Liver (tissue), 7 donors: ENCODE measurements at regions not wholly inside any gene's neighbourhood (a gene's known extent, or its start where the extent isn't known, plus 50 kb on each side); places are given as distances from the start of the nearest gene placed in this dataset.
"Not testable (repeated sequence)": the region's sequence is repeated elsewhere in the genome, so short reads cannot be mapped to it uniquely, and the experiment has no call there.

Experiments
- DNase-seq: peaks from one replicate; pipeline ENCODE4 v3.0.0-alpha.2; 2017; ENCODE audit warnings: low spot score
- H3K27ac ChIP-seq, 2 donors: one replicate each; pipeline ENCODE4 v1.7.0; 2013; ENCODE audit warnings: inconsistent platforms in 2 of 2, low read length in 2 of 2, control low read depth in 1 of 2, low read depth in 1 of 2, mild to moderate bottlenecking in 1 of 2
- H3K27me3 ChIP-seq, 4 donors: one replicate each; pipeline versions ENCODE4 v1.6.1 to v1.7.0; 2013; ENCODE audit warnings: low read length in 3 of 4, inconsistent platforms in 1 of 4, mild to moderate bottlenecking in 1 of 4, moderate library complexity in 1 of 4; ENCODE audit not compliant: control insufficient read depth in 4 of 4, insufficient read depth in 4 of 4
- H3K36me3 ChIP-seq, 4 donors: one replicate each; pipeline versions ENCODE4 v1.6.1 to v1.7.0; 2013; ENCODE audit warnings: low read length in 3 of 4, mild to moderate bottlenecking in 3 of 4, low read depth in 1 of 4, moderate library complexity in 1 of 4; ENCODE audit not compliant: control insufficient read depth in 4 of 4, insufficient read depth in 3 of 4
- H3K4me1 ChIP-seq, 4 donors: one replicate each; pipeline versions ENCODE4 v1.6.1 to v1.7.0; 2013; ENCODE audit warnings: low read length in 3 of 4, mild to moderate bottlenecking in 3 of 4, moderate library complexity in 1 of 4; ENCODE audit not compliant: control insufficient read depth in 4 of 4, insufficient read depth in 4 of 4
- H3K4me3 ChIP-seq, 3 donors: one replicate each; pipeline versions ENCODE4 v1.6.1 to v1.7.0; 2013; ENCODE audit warnings: low read length in 3 of 3, control low read depth in 1 of 3, low read depth in 1 of 3, mild to moderate bottlenecking in 1 of 3
- H3K9ac ChIP-seq, 2 donors: one replicate each; pipeline ENCODE4 v1.7.0; 2013; ENCODE audit warnings: low read length in 2 of 2, mild to moderate bottlenecking in 2 of 2, moderate library complexity in 2 of 2, control low read depth in 1 of 2, low read depth in 1 of 2
- H3K9me3 ChIP-seq, 4 donors: one replicate each; pipeline versions ENCODE4 v1.6.1 to v1.7.0; 2013; ENCODE audit warnings: low read length in 3 of 4; ENCODE audit not compliant: control insufficient read depth in 4 of 4
- FOXA1 ChIP-seq: IDR thresholded peaks from 2 replicates; pipeline ENCODE4 v1.6.1; 2016; ENCODE audit warnings: antibody characterized with exemption
- FOXA2 ChIP-seq: IDR thresholded peaks from 2 replicates; pipeline ENCODE4 v1.6.1; 2016; ENCODE audit warnings: antibody characterized with exemption
- GABPA ChIP-seq, 2 donors: IDR thresholded peaks in 1 of 2; conservative IDR thresholded peaks in 1 of 2; 2 replicates each; pipeline ENCODE4 v1.6.1; 2016; ENCODE audit warnings: antibody characterized with exemption in 2 of 2, mild to moderate bottlenecking in 1 of 2, moderate library complexity in 1 of 2
- HNF4A ChIP-seq, 2 donors: conservative IDR thresholded peaks; 2 replicates each; pipeline ENCODE4 v1.6.1; 2016; ENCODE audit warnings: antibody characterized with exemption in 2 of 2, mild to moderate bottlenecking in 2 of 2
- HNF4G ChIP-seq: IDR thresholded peaks from 2 replicates; pipeline ENCODE4 v1.6.1; 2016; ENCODE audit warnings: antibody characterized with exemption
- JUND ChIP-seq, 2 donors: IDR thresholded peaks; 2 replicates each; pipeline ENCODE4 v1.6.1; 2016; ENCODE audit warnings: antibody characterized with exemption in 2 of 2
- NR2F2 ChIP-seq: IDR thresholded peaks from 2 replicates; pipeline ENCODE4 v1.6.1; 2016; ENCODE audit warnings: antibody characterized with exemption
- RXRA ChIP-seq, 2 donors: IDR thresholded peaks; 2 replicates each; pipeline ENCODE4 v1.6.1; 2017 to 2018; ENCODE audit warnings: antibody characterized with exemption in 2 of 2, mild to moderate bottlenecking in 1 of 2
- SP1 ChIP-seq: IDR thresholded peaks from 2 replicates; pipeline ENCODE4 v1.6.1; 2018; ENCODE audit warnings: antibody characterized with exemption, mild to moderate bottlenecking
- TAF1 ChIP-seq: conservative IDR thresholded peaks from 2 replicates; pipeline ENCODE4 v1.6.1; 2016; ENCODE audit warnings: antibody characterized with exemption, mild to moderate bottlenecking
- WGBS: extraction: QIAGEN DNeasy Blood & Tissue Kit; methylation state at CpG from one replicate; pipeline ENCODE4 v1.1.7; 2013; 5-methylcytosine and 5-hydroxymethylcytosine counted together
- TF ChIP-seq, protein P1 (sequence below): IDR thresholded peaks from 2 replicates; pipeline ENCODE4 v1.6.1; 2016; ENCODE audit warnings: antibody characterized with exemption
- TF ChIP-seq, protein P2 (sequence below): IDR thresholded peaks from 2 replicates; pipeline ENCODE4 v1.6.1; 2016; ENCODE audit warnings: antibody characterized with exemption, mild to moderate bottlenecking
- TF ChIP-seq, protein P3 (sequence below): IDR thresholded peaks from 2 replicates; pipeline ENCODE4 v1.6.1; 2016; ENCODE audit warnings: antibody characterized with exemption
- donor health status: healthy.
- donor health status: healthy.
- donor health status: healthy.
- donor health status: healthy.

- Histone ChIP-seq H3K27me3 (no peaks in the 10 kb centered on the region), H3K4me1 (peaks cover 0 to 9% (median 2%) of the 10 kb centered on the region in 4 donors), H3K9me3 (no peaks in the 10 kb centered on the region), H3K4me3 (no peak overlapping the region), H3K27ac (no peak overlapping the region), H3K36me3 (no peaks in the 10 kb centered on the region), H3K9ac (no peak overlapping the region)
- WGBS: 93% methylated on average over 3 of the region's 3 CpGs
- no peak for DNase-seq
- TF ChIP-seq FOXA1: no peak
- TF ChIP-seq JUND (IDR thresholded peaks at IDR 0.05): no peak
- TF ChIP-seq, protein P1, sequence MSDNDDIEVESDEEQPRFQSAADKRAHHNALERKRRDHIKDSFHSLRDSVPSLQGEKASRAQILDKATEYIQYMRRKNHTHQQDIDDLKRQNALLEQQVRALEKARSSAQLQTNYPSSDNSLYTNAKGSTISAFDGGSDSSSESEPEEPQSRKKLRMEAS: no peak
- TF ChIP-seq FOXA2: no peak
- TF ChIP-seq GABPA (IDR thresholded peaks at IDR 0.05 in 1 of 2, conservative IDR thresholded peaks at IDR 0.05 in 1 of 2): no peak
- TF ChIP-seq HNF4G: no peak
- TF ChIP-seq, protein P2, sequence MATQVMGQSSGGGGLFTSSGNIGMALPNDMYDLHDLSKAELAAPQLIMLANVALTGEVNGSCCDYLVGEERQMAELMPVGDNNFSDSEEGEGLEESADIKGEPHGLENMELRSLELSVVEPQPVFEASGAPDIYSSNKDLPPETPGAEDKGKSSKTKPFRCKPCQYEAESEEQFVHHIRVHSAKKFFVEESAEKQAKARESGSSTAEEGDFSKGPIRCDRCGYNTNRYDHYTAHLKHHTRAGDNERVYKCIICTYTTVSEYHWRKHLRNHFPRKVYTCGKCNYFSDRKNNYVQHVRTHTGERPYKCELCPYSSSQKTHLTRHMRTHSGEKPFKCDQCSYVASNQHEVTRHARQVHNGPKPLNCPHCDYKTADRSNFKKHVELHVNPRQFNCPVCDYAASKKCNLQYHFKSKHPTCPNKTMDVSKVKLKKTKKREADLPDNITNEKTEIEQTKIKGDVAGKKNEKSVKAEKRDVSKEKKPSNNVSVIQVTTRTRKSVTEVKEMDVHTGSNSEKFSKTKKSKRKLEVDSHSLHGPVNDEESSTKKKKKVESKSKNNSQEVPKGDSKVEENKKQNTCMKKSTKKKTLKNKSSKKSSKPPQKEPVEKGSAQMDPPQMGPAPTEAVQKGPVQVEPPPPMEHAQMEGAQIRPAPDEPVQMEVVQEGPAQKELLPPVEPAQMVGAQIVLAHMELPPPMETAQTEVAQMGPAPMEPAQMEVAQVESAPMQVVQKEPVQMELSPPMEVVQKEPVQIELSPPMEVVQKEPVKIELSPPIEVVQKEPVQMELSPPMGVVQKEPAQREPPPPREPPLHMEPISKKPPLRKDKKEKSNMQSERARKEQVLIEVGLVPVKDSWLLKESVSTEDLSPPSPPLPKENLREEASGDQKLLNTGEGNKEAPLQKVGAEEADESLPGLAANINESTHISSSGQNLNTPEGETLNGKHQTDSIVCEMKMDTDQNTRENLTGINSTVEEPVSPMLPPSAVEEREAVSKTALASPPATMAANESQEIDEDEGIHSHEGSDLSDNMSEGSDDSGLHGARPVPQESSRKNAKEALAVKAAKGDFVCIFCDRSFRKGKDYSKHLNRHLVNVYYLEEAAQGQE: no peak
- TF ChIP-seq HNF4A (conservative IDR thresholded peaks at IDR 0.05): no peak
- no peak for TF ChIP-seq RXRA (IDR thresholded peaks at IDR 0.05)
- TF ChIP-seq SP1: no peak
- TF ChIP-seq, protein P3, sequence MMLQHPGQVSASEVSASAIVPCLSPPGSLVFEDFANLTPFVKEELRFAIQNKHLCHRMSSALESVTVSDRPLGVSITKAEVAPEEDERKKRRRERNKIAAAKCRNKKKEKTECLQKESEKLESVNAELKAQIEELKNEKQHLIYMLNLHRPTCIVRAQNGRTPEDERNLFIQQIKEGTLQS: no peak
- TF ChIP-seq TAF1: no peak
- no peak for TF ChIP-seq NR2F2
These were observed 97.4 kb upstream of the RNU6-1 start for GRCh38 chr15:67937153-67937761.

DNA sequence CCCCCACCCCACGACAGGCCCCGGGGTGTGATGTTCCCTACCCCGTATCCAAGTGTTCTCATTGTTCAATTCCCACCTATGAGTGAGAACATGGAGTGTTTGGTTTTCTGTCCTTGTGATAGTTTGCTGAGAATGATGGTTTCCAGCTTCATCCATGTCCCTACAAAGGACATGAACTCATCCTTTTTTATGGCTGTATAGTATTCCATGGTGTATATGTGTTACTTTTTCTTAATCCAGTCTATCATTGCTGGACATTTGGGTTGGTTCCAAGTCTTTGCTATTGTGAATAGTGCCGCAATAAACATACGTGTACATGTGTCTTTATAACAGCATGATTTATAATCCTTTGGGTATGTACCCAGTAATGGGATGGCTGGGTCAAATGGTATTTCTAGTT lies 99.3 kb upstream of the RNU6-1 start:
- not testable (repeated sequence) for DNase-seq, H3K27ac ChIP-seq, H3K27me3 ChIP-seq, H3K9me3 ChIP-seq, H3K9ac ChIP-seq, H3K4me3 ChIP-seq, H3K36me3 ChIP-seq
- peaks cover 0 to 13% (median 6%) of the 10 kb centered on the region in 4 donors for H3K4me1 ChIP-seq
- 98% methylated on average over 5 of the region's 5 CpGs for WGBS

- not testable (repeated sequence) for DNase-seq, H3K27me3 ChIP-seq, H3K36me3 ChIP-seq, H3K9me3 ChIP-seq, H3K9ac ChIP-seq, H3K4me3 ChIP-seq, H3K27ac ChIP-seq
- peaks cover 0 to 15% (median 6%) of the 10 kb centered on the region in 4 donors for H3K4me1 ChIP-seq
- WGBS: 71% methylated on average over 4 of the region's 5 CpGs
These were observed 99.9 kb upstream of the RNU6-1 start for GRCh38 chr15:67939588-67940323.
